ENCODE measurements at regions not wholly inside any gene's neighbourhood (a gene's known extent, or its start where the extent isn't known, plus 50 kb on each side); places are given as distances from the start of the nearest gene placed in this dataset.

GRCh38 chr12:31832740-31833729, 104.2 kb upstream of the AMN1 start:
- no peak for TF ChIP-seq CTCF (conservative IDR thresholded peaks at IDR 0.05; ENCODE audit: low read depth, low read length)
- TF ChIP-seq EZH2 (IDR thresholded peaks at IDR 0.05; ENCODE audit: low read length, unreplicated experiment): no peak
- TF ChIP-seq EZH2phosphoT487 (IDR thresholded peaks at IDR 0.05; ENCODE audit: borderline replicate concordance, low read length): no peak

Data from PC-3 (cell line).